ENCODE measurements at regions not wholly inside any gene's neighbourhood (a gene's known extent, or its start where the extent isn't known, plus 50 kb on each side); places are given as distances from the start of the nearest gene placed in this dataset.

DNA sequence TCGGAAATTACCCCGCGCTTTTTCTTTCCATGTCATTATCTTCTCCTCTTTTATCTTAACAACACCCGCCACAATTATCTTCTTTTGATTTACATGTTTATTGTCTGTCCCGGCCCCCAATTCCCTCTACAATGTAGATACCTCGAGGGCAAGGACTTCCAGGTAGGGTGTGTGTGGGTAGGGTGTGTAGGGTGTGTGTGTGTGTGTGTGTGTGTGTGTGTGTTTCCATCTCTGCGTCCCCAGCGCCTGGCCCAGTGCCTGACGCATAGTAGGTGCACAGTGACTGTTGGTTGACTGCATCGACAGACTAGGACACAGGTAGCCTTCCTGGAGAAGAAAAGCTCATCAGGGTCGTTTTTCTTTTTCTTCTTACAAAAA lies 103.1 kb downstream of the UCHL1 start:
- H3K14ac ChIP-seq (ENCODE audit: insufficient read depth, low read length) = no peak overlapping the region
- H3K27ac Mint-ChIP-seq = no peak overlapping the region
- TF ChIP-seq, protein P1, sequence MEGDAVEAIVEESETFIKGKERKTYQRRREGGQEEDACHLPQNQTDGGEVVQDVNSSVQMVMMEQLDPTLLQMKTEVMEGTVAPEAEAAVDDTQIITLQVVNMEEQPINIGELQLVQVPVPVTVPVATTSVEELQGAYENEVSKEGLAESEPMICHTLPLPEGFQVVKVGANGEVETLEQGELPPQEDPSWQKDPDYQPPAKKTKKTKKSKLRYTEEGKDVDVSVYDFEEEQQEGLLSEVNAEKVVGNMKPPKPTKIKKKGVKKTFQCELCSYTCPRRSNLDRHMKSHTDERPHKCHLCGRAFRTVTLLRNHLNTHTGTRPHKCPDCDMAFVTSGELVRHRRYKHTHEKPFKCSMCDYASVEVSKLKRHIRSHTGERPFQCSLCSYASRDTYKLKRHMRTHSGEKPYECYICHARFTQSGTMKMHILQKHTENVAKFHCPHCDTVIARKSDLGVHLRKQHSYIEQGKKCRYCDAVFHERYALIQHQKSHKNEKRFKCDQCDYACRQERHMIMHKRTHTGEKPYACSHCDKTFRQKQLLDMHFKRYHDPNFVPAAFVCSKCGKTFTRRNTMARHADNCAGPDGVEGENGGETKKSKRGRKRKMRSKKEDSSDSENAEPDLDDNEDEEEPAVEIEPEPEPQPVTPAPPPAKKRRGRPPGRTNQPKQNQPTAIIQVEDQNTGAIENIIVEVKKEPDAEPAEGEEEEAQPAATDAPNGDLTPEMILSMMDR (conservative IDR thresholded peaks at IDR 0.05) = no peak

More for the DNA sequence above, 103.1 kb downstream of the UCHL1 start:
- no peaks in the 10 kb centered on the region for H3K9me3 ChIP-seq (ENCODE audit: control insufficient read depth, low read depth, low read length)
- no peak overlapping the region for H3K18ac ChIP-seq (ENCODE audit: insufficient read length, low read depth, low read length)
- H2BK5ac ChIP-seq (ENCODE audit: insufficient read length, low read length) = no peak overlapping the region
- H3K4ac ChIP-seq (ENCODE audit: low read depth, low read length) = no peak overlapping the region
- H3K56ac ChIP-seq (ENCODE audit: insufficient read length, low read depth, low read length) = no peak overlapping the region
- H3K27me3 ChIP-seq (ENCODE audit: insufficient read depth, low read length) = peaks cover 44% of the 10 kb centered on the region
- H2AK5ac ChIP-seq (ENCODE audit: insufficient read length, low read length) = no peak overlapping the region
- H3K79me2 ChIP-seq (ENCODE audit: insufficient read depth, low read length) = no peaks in the 10 kb centered on the region
- no peaks in the 10 kb centered on the region for H3K79me1 ChIP-seq (ENCODE audit: insufficient read depth, low read depth, low read length, poor library complexity, severe bottlenecking)
- DNase-seq = peak; percentile 36
- H4K20me1 ChIP-seq (ENCODE audit: control insufficient read depth, insufficient read depth, insufficient read length) = no peaks in the 10 kb centered on the region
- H2BK120ac ChIP-seq (ENCODE audit: low read depth, low read length, poor library complexity, severe bottlenecking) = no peak overlapping the region
- no peak overlapping the region for H2BK12ac ChIP-seq (ENCODE audit: insufficient read length, low read depth, low read length)
- H2AFZ ChIP-seq (ENCODE audit: low read length) = no peak overlapping the region
- H2BK15ac ChIP-seq (ENCODE audit: low read depth, low read length) = no peak overlapping the region
- H3K9me3 Mint-ChIP-seq = peaks cover 0 to under 1% of the 10 kb centered on the region in 2 experiments; a peak in 3 of 5 replicates
- no peak overlapping the region for H4K91ac ChIP-seq (ENCODE audit: insufficient read length, low read depth, low read length)
- no peak overlapping the region for H4K8ac ChIP-seq (replicated peaks; ENCODE audit: insufficient read length, low read depth, low read length)
- no CpG with 5 or more reads among the region's 11 CpGs for WGBS (ENCODE audit: extremely low coverage, insufficient read length, low lambda C conversion rate)
- H4K5ac ChIP-seq (ENCODE audit: insufficient read length, low read depth, low read length) = no peak overlapping the region
- peaks cover 36 to 40% of the 10 kb centered on the region in 2 experiments for H3K4me1 Mint-ChIP-seq
- H3K36me3 Mint-ChIP-seq (ENCODE audit: insufficient read depth in 1 of 3, low read depth in 3 of 3) = no peaks in the 10 kb centered on the region
- no peak overlapping the region for H3K27ac ChIP-seq (ENCODE audit: insufficient read length, low read depth, low read length)
- peak overlapping the region; percentile 54 to 80 for H3K4me3 Mint-ChIP-seq
- peaks cover 19% of the 10 kb centered on the region for H3K23me2 ChIP-seq (ENCODE audit: insufficient read length, low read depth, low read length, poor library complexity, severe bottlenecking)
- no peak overlapping the region for H2BK20ac ChIP-seq (ENCODE audit: low read depth, low read length, poor library complexity, severe bottlenecking)
- no peak overlapping the region for H3K23ac ChIP-seq (ENCODE audit: insufficient read length, low read depth, low read length)
- H3K4me2 ChIP-seq (ENCODE audit: insufficient read depth, insufficient read length, low read length) = peak overlapping the region; percentile 56
- peaks cover 4% of the 10 kb centered on the region for H3K4me1 ChIP-seq (ENCODE audit: insufficient read depth, low read length)
- H3K9ac ChIP-seq (ENCODE audit: extremely low read depth, insufficient read length, low read length) = no peak overlapping the region
- no peak overlapping the region for H3T11ph ChIP-seq (ENCODE audit: low read length)
- peaks cover 89% of the 10 kb centered on the region for H3K27me3 Mint-ChIP-seq (ENCODE audit: low read depth)
